Activated naive CD4-positive, alpha-beta T cell treated with anti-CD3 and anti-CD28 coated beads, Interleukin-2, amount 50 U/mL, for 72 hours (primary cell): ENCODE measurements at regions not wholly inside any gene's neighbourhood (a gene's known extent, or its start where the extent isn't known, plus 50 kb on each side); places are given as distances from the start of the nearest gene placed in this dataset.

Experiments
- ATAC-seq, 2 donors: fragments of 150-1000 bp; cut with Tn5 transposase; 2 replicates each; pipeline ENCODE4 v1.10.0; 2021; ENCODE audit warnings: mild to moderate bottlenecking in 2 of 2, moderate library complexity in 2 of 2
- DNase-seq, 2 donors: peaks; one replicate each; pipeline ENCODE4 v3.0.0; 2021 to 2022; ENCODE audit warnings: low spot score in 2 of 2
- H3K27ac Mint-ChIP-seq, 2 donors: one replicate each; pipeline ENCODE4 v1.8.0; 2022; ENCODE audit warnings: mild to moderate bottlenecking in 2 of 2, mixed read lengths in 2 of 2
- H3K36me3 Mint-ChIP-seq, 2 donors: one replicate each; pipeline ENCODE4 v1.8.0; 2022; ENCODE audit warnings: mixed read lengths in 2 of 2
- H3K9me3 Mint-ChIP-seq, 2 donors: one replicate each; pipeline ENCODE4 v1.8.0; 2022; ENCODE audit warnings: mixed read lengths in 2 of 2

- no peak overlapping the region for H3K27ac Mint-ChIP-seq
- peaks cover 0 to 8% of the 10 kb centered on the region in 2 donors for H3K9me3 Mint-ChIP-seq
- DNase-seq = no peak
- peaks cover 0 to 6% of the 10 kb centered on the region in 2 donors for H3K36me3 Mint-ChIP-seq
- no peak for ATAC-seq
These were observed 126.7 kb downstream of the TWIST2 start for GRCh38 chr2:238974501-238975166.

DNA sequence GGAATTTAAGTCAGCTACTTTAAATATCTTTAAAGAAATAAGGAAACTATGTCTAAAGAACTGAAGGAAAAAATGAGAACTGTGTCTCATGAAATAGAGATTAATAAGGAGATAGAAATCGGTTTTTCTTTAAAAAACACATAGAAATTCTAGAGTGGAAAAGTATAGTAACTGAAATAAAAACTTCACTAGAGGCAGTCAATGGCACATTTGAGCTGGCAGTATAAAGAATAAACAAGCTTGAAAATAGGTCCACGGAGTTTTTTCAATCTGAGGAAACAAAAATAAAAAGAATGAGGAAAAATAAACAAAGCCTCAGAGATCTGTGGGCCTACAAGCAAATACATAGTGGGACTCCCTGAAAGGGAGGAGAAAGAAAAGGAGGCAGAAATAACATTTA, 127.5 kb downstream of the TWIST2 start:
- DNase-seq (no peak), ATAC-seq (no peak)
- no peak overlapping the region for H3K27ac Mint-ChIP-seq
- H3K9me3 Mint-ChIP-seq = peaks cover 0 to 8% of the 10 kb centered on the region in 2 donors
- H3K36me3 Mint-ChIP-seq = peaks cover 0 to 6% of the 10 kb centered on the region in 2 donors

DNA sequence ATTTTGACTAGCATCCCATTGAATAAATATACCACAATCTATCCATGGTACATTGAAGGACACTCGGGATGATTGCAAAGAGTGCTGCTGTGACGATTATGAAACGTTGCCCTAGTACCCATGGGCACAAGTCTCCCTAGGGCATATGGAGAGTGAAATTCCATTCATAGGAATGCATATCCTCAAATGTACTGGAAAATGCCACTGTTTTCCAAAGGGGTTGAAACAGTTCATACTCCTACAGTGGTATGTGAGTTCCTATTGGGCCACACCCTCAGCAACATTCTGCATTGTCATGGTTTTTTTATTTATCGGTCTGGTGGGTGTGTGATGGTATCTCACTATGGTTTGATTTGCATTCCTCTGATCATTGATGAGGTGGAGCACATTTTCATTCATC, 130.6 kb downstream of the TWIST2 start:
- no peak overlapping the region for H3K27ac Mint-ChIP-seq

GRCh38 chr2:238979636-238980035, 131.8 kb downstream of the TWIST2 start:
- H3K9me3 Mint-ChIP-seq = peaks cover 0 to 8% of the 10 kb centered on the region in 2 donors
- peaks cover 0 to 6% of the 10 kb centered on the region in 2 donors for H3K36me3 Mint-ChIP-seq
- ATAC-seq (no peak), DNase-seq (no peak)
- no peak overlapping the region for H3K27ac Mint-ChIP-seq

More for the DNA sequence above, 130.6 kb downstream of the TWIST2 start:
- H3K9me3 Mint-ChIP-seq = peaks cover 0 to 8% of the 10 kb centered on the region in 2 donors
- no peak for ATAC-seq
- no peak for DNase-seq
- peaks cover 0 to 6% of the 10 kb centered on the region in 2 donors for H3K36me3 Mint-ChIP-seq

- no peak for ATAC-seq
- H3K27ac Mint-ChIP-seq = no peak overlapping the region
These were observed 137.3 kb downstream of the TWIST2 start for GRCh38 chr2:238985041-238985729.

GRCh38 chr2:238985931-238986446, 138.1 kb downstream of the TWIST2 start:
- Mint-ChIP-seq H3K9me3 (no peaks in the 10 kb centered on the region), H3K27ac (no peak overlapping the region), H3K36me3 (no peaks in the 10 kb centered on the region)
- DNase-seq (no peak), ATAC-seq (no peak)

More at GRCh38 chr2:238985041-238985729, 137.3 kb downstream of the TWIST2 start:
- DNase-seq = no peak
- no peaks in the 10 kb centered on the region for H3K36me3 Mint-ChIP-seq
- H3K9me3 Mint-ChIP-seq = no peaks in the 10 kb centered on the region

GRCh38 chr2:238986491-238987351, 138.8 kb downstream of the TWIST2 start:
- Mint-ChIP-seq H3K36me3 (no peaks in the 10 kb centered on the region), H3K27ac (no peak overlapping the region), H3K9me3 (no peaks in the 10 kb centered on the region)
- no peak for DNase-seq
- ATAC-seq = no peak

GRCh38 chr2:238987352-238987981, 139.6 kb downstream of the TWIST2 start:
- DNase-seq (no peak), ATAC-seq (no peak)
- H3K9me3 Mint-ChIP-seq = no peaks in the 10 kb centered on the region
- H3K27ac Mint-ChIP-seq = no peak overlapping the region
- no peaks in the 10 kb centered on the region for H3K36me3 Mint-ChIP-seq

- ATAC-seq (no peak), DNase-seq (no peak)
- no peak overlapping the region for H3K27ac Mint-ChIP-seq
- H3K9me3 Mint-ChIP-seq = no peaks in the 10 kb centered on the region
- no peaks in the 10 kb centered on the region for H3K36me3 Mint-ChIP-seq
These were observed 140.2 kb downstream of the TWIST2 start for GRCh38 chr2:238988105-238988504.

DNA sequence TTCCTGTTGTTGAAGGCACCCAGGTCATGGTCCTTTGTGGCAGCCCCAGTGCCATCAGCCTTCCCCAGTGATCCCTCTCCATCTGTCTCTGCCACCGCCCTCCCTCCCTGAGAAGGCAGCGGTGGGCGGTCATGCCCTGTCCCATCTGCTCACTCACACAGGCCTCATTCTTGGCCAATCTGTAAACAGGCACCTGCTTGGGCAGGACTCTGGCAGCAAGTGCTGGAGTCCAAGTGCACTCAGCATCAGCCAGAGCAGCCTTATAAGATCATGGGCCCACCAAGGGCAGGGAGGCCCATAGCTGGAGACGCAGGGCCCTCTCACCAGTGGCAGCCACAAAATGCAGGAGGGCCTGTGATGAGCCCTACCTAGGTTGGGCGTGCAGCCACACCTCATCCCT, 140.9 kb downstream of the TWIST2 start:
- Mint-ChIP-seq H3K9me3 (no peaks in the 10 kb centered on the region), H3K27ac (no peak overlapping the region), H3K36me3 (peaks cover 0 to under 1% of the 10 kb centered on the region in 2 donors)
- DNase-seq = no peak
- ATAC-seq = no peak

DNA sequence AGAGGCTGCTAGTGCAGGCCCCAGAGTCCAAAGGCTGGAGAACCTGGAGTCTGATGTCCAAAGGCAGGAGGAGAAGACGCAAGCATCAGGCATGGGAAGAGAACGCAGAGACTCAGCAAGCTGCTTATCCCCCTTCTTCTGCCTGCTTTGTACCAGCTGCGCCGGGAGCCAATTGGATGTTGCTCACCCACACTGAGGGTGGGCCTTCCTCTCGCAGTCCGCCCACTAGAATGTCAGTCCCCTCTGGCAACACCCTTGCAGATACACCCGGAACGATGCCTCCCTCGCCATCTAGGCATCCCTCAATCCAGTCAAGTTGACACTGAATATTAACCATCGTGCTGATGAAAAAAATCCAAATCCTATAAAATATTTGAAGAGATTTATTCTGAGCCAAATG, 141.6 kb downstream of the TWIST2 start:
- no peak for ATAC-seq

GRCh38 chr2:238994432-238994831, 146.5 kb downstream of the TWIST2 start:
- Mint-ChIP-seq H3K9me3 (peaks cover 0 to 8% of the 10 kb centered on the region in 2 donors), H3K27ac (no peak overlapping the region), H3K36me3 (peaks cover 0 to 5% of the 10 kb centered on the region in 2 donors)
- ATAC-seq (no peak), DNase-seq (no peak)

More for the DNA sequence above, 141.6 kb downstream of the TWIST2 start:
- Mint-ChIP-seq H3K9me3 (peaks cover 0 to 6% of the 10 kb centered on the region in 2 donors), H3K27ac (no peak overlapping the region), H3K36me3 (peaks cover 0 to 5% of the 10 kb centered on the region in 2 donors)
- DNase-seq = no peak

GRCh38 chr2:238994876-238995275, 147.0 kb downstream of the TWIST2 start:
- ATAC-seq (no peak), DNase-seq (no peak)
- H3K27ac Mint-ChIP-seq = no peak overlapping the region
- peaks cover 0 to 8% of the 10 kb centered on the region in 2 donors for H3K9me3 Mint-ChIP-seq
- peaks cover 0 to 5% of the 10 kb centered on the region in 2 donors for H3K36me3 Mint-ChIP-seq

GRCh38 chr2:238995634-238996033, 147.7 kb downstream of the TWIST2 start:
- Mint-ChIP-seq H3K9me3 (peaks cover 0 to 8% of the 10 kb centered on the region in 2 donors), H3K36me3 (peaks cover 0 to 5% of the 10 kb centered on the region in 2 donors), H3K27ac (no peak overlapping the region)
- DNase-seq (no peak), ATAC-seq (no peak)

DNA sequence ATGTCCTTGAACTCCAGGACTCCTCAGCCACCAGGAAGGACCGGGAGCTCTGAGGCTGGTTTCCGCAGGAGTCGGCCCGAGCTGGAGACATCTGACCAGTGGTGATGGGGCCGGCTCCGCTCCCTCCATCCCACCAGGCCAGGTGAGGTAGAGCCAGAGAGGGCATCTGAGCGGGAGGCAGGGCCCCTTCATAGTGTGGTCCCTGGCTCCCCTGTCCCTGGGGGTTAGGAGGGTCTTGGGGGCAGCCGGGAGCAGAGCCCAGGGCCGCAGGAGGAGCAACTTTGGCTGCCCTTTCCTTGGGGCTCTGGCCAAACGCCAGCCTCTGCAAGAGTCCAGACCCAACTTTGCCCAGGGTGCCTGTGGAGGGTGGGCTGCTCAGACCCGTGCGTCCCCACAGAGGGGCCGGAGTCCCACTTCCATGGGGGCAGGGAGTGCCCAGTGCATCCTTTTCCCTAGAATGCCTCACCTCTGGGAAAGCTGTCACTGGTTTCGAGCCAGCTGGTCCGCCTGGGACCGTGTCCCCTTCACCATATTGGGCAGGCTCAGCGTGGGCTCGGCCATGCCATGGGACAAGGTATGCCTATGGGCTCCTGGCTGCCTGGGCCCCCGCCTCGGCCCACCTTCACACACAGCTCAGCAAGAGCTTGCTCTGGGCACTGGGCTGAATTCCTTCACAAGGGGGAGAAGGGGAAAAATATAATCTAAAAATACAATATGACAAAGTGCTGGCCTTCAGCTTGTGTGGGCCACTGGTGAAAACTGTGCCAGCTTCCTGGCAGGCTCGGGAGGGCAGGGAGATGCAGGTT, 148.6 kb downstream of the TWIST2 start:
- Mint-ChIP-seq H3K9me3 (peaks cover 1 to 8% of the 10 kb centered on the region in 2 donors), H3K27ac (no peak overlapping the region), H3K36me3 (peaks cover 1 to 6% of the 10 kb centered on the region in 2 donors)
- ATAC-seq (no peak), DNase-seq (no peak)

- ATAC-seq = no peak
- Mint-ChIP-seq H3K27ac (no peak overlapping the region), H3K9me3 (peaks cover 7 to 14% of the 10 kb centered on the region in 2 donors), H3K36me3 (peaks cover 7 to 12% of the 10 kb centered on the region in 2 donors)
- DNase-seq = no peak
These were observed 149.2 kb downstream of the TWIST2 start for GRCh38 chr2:238997137-238997390.
